ENCODE measurements at regions not wholly inside any gene's neighbourhood (a gene's known extent, or its start where the extent isn't known, plus 50 kb on each side); places are given as distances from the start of the nearest gene placed in this dataset.
"Not testable (repeated sequence)": the region's sequence is repeated elsewhere in the genome, so short reads cannot be mapped to it uniquely, and the experiment has no call there.

DNA sequence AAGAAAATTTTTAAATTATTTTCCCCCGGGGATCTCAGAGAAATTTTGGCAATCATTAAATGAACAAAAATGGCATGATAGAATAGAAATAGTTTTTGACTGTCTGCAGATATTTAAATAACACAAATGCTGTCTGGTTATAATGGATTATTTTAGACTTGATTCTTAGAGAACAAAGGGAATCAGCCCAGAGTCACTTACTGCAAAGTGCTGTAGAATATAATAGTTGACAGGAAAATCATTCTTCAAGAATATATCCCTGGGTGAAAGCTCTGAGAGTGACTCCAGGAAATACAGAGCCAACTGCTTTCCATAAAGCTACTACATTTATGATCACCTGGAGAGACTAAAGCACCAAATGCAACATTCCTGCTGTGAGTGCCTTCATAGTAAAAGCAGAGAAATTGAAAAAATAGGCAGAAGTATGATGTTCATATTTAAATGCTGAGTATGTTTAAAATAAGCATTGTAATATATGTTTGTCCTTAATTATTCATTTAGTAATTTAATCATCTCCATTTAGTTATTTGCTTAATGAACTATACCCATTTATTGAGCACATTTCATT is 1765.8 kb downstream of the SLITRK1 start:
- no peak for DNase-seq

DNA sequence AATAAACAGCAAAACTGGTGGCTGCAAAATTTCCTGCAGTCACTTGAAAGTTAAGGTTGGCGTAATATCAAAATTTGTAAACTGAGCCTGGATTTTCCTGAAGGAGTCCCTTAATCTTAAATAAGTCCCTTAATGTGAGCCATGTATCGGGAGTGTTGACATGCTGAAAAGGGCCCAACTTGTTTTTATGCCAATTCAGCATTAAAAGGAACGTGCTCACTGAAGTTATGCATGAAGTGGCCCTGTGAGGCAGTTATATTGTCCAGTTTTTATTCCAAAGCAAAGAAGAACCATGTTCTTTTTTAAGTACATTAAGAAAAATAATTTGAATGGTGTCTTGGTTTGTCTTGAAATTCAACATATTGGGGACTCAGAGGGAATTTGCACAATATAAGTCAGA is 1766.9 kb downstream of the SLITRK1 start:
- DNase-seq: no peak

- DNase-seq: no peak
Measured at GRCh38 chr13:82096256-82096655, 1755.3 kb upstream of the SPRY2 start.

DNA sequence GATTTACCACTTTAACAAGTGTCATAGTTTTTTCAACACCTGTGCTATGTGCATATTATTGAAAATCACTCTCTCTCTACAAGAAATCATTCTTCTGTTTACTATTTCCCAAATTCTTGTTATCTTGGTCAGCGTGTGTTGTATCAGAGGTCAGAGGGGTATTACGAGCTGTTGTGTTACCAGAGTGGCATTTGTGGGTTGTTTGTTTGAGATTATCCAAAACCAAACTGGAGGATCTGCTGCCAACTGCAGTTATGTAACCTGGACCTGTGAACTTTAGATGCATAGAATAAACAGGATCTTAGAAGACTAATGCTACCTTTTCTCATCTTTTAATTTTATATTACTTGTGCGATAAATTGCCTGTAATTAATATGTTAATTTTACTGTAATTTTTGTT is 1751.4 kb upstream of the SPRY2 start:
- DNase-seq: no peak

DNA sequence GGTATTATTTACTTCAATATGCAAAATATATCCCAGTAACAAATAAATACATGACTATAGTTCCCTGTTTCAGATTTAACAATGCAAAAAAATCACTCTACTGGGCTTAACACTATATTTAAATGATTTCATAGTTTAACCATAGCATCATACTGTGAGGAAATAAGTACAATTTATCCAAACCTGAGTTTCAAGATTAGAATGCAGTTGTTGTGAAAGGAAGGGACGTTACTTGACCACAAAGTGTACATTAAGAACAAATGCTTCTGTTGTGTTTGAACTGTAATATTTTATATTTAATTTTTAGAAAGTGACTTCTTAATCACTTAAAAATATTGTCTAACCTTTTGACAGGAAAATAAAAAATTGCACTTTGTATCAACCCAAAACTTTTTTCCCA is 1747.9 kb upstream of the SPRY2 start:
- DNase-seq: no peak

DNA sequence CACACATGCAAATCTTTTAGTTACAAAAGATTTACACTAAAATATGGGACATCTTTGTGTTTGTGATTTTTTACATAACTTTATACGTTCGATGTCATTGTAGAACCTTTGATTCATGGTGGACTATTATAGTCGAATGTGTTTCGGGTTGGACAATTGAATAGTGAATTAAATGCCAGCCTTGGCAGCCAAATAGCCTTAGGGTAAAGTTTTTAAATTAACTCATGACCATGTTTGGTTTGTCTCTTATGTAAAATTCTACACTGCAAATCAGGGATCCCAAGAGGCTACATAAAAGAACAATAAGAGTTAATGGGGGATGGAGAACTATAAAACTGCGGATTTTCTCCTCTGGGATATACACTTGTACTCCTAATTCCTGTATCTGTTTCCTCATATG is 1735.6 kb upstream of the SPRY2 start:
- DNase-seq: no peak

- DNase-seq: no peak
Measured at GRCh38 chr13:82070416-82070815, 1729.5 kb upstream of the SPRY2 start.

DNA sequence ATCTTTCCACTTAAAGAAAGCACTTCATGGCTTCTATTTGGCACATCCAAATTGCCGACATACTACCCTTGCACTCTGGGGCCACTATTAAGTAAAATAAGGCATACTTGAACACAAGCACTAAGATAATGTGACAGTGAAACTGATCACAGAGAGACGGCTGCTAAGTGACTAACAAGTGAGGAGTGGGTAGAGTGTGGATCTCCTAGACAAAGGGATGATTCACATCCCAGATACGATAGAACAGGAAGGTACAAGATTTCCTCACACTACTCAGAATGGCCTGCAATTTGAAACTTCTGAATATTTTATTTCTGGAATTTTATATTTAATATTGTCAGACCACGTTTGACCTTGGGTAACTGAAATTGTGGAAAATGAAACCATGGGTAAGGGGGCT is 1721.8 kb upstream of the SPRY2 start:
- no peak for DNase-seq

DNA sequence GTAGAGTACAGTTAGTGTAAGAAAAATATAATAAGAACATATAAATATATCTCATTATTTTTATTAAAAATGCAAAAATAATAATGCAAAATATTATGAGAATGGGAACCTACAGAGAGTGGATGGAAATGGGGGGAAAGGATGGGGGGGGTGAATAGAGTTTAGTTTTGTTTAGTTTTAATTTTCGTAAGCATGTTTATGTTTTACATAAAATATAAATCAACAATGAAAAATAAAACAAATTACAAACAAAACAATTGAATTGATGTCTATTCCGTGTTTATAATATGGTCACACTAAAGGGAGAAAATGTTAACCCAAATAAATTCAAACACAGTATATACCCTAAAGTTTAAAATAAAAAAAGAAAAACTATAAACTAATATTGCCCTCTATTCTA is 1717.4 kb upstream of the SPRY2 start:
- no peak for DNase-seq

GRCh38 chr13:82045316-82045715 is 1704.4 kb upstream of the SPRY2 start:
- DNase-seq: not testable (repeated sequence)

DNA sequence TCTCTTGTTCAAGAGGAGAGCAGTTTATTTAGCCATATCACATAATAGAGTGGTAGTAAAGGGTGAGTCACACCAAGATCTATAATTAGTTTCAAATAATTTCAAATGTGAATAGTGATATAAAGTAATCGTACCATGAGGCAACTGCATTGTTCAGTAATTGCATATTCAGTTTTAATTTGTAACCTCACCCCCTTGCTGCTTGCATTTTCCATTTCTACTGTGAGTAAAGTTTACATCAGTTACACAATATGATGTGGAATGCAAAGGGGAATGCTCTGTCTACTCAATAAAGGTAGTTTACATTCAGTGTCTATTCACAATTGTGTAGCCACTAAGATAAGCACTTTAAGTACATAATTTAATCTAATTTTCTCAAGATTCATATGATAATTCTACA is 1695.7 kb upstream of the SPRY2 start:
- no peak for DNase-seq

DNA sequence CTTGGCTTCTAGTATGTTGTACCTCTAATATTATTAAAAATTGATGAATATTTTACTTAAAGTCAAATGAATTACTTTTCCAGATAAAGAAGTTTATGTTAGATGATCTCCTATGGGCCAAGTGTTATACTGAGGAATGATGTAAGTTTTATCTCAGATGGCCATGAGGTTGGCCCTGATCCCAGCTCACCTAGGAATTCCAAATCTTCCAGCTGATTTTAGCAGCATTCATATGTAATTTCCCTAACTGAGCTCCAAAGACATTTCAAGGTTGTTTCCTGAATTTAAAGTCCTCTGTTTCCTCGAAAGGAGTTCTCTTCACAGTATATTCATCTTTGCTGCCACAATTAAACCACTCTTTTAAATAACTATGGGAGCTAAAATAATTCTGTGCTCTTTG is 1670.4 kb upstream of the SPRY2 start:
- no peak for DNase-seq

DNA sequence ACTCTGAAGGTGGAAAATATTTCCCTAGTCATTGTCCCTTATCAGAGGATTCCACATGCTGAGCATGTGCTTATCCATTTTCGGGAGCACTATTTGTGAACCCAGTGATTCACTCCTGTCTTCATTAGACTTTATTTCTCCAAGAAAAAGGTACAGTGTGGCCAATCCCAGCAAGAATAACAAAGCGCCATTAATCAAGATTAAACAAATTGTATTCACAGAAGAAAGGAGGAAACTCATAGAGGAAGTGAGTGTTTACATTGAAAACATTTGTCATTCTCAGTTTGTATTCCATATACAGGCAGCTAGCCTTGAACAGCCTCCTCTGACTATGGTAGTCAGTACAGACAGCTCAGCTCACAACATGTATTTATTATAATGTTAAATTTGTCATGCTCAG is 1669.9 kb upstream of the SPRY2 start:
- no peak for DNase-seq

- no peak for DNase-seq
Measured at GRCh38 chr13:82002710-82003109, 1661.8 kb upstream of the SPRY2 start.

DNA sequence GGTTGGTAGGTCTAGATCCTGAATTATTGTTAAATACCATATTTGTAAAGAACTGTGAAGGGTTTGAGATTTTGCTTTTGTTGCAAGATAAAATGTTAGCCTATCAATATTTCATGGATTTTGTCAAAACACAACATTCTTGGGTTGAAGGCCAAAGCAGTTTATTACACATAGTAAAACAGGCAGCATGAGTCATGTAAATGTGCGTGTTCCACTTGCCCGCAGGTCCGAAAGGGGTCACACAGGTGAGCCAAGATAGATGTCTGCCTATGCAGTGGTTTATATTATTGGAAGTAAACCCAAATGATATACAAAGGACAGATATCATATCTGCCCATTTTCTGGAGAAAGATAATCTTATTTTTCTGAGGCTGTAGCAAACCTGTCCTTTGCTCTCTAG is 1654.4 kb upstream of the SPRY2 start:
- no peak for DNase-seq

DNA sequence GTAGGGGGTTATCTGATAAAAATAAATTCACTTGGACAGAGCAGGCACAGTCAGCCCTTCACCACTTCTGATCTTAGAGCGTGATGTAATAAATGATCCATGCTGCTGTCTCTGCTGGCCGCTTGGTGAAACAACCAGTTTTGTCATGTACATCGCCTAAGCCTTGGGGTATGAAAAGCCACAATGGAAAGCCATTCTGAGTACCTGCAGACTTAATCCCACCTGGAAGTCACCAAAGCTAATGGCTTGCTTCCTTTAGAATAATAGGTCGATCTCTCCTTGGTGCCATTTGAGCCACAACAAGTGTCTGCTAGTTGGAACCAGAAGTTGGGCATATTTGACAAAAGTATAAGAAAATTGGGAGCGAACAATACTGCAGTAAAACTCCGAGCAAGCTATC is 1649.7 kb upstream of the SPRY2 start:
- no peak for DNase-seq

DNA sequence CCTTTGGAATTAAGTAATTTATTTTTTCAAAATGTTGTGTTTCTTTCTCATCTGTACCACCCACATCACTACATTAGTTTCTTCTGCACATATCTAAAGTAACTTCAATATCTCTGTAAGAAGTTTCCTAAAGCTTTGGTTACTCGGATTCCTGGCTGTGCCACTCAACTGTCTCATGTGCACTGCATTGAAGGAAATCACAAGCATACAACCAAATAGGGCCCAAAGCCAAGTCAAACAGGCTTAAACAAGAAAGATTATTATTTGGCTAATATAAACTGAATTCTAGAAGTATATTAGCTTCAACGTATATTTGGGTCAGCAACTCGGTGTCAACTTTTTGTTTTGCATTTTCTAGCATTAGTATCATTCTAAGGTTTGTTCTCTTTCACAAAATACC is 1647.6 kb upstream of the SPRY2 start:
- DNase-seq: no peak

DNA sequence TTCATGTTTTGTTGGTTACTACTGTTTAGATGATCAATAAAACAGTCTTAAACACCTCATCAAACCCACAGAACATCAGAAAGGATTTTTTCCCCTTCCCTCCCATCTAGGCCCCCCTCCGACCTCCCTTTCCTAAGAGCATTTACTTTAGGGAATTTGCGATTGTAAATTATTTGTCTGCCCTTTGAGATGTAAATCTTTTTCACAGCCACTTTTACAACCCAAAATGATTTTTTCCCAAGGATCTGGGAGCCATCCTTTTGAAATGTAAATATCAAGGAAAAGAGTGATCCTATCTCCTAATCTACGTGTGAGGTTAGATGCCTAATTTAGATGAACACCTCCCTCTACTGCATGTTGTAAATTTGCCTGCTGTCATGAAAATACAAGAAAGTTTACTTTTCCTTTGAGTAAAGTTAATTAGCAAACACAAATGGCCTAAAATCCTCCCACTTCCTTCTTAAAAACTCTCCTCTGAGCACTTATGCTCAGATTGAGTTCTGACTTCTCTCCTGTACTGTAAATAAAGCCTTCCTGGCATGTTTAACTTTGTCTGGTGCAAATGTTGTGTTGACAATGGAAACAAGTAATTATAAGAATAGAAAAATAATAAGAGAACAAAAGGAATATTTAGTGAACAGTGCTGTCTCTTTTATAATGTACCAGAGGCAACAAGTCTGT is 1646.9 kb upstream of the SPRY2 start:
- DNase-seq: peak; percentile 29

GRCh38 chr13:81987159-81987558 is 1646.2 kb upstream of the SPRY2 start:
- DNase-seq: peak; percentile 5

- DNase-seq: no peak
Measured at GRCh38 chr13:81986308-81986707, 1645.4 kb upstream of the SPRY2 start.

GRCh38 chr13:81957121-81957520 is 1616.2 kb upstream of the SPRY2 start:
- DNase-seq: no peak

DNA sequence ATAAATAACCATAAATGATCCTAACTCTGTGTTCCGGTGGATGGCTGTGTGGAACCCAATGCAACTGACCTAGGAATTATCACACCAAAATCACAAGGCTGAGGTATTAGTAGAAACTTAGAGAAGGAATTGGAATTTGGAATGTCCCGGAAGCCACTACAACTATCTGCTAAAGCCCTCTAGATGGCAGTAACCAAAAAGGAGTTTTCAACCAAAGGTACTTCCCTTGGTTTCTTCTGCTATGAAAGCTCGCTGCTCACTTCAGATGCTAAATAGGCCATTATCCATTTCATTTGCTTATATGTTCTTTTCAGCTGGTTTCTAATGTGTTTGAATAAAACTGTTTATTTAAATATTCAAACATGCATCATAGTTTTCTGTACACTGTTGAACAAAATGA is 1589.1 kb upstream of the SPRY2 start:
- DNase-seq: peak; percentile 53

GRCh38 chr13:81927347-81927746 is 1586.4 kb upstream of the SPRY2 start:
- DNase-seq: no peak

GRCh38 chr13:81917810-81918209 is 1576.9 kb upstream of the SPRY2 start:
- no peak for DNase-seq

GRCh38 chr13:81916461-81916860 is 1575.5 kb upstream of the SPRY2 start:
- DNase-seq: no peak

All from COR-L47 (cell line).